Prostate gland (tissue), 2 donors: ENCODE measurements at regions not wholly inside any gene's neighbourhood (a gene's known extent, or its start where the extent isn't known, plus 50 kb on each side); places are given as distances from the start of the nearest gene placed in this dataset.

Source experiments
- DNase-seq: peaks from one replicate; pipeline ENCODE4 v3.0.0-alpha.2; 2019; ENCODE audit warnings: low spot score
- H3K27ac ChIP-seq, 2 donors: fragments of 200-600 bp; sonication (generic); 2 replicates each; pipeline ENCODE4 v1.5.1; 2017 to 2019
- H3K27me3 ChIP-seq: fragments of 200-600 bp; sonication (generic); replicated peaks from 2 replicates; pipeline ENCODE4 v1.5.1; 2019; ENCODE audit not compliant: insufficient read depth
- H3K36me3 ChIP-seq, 2 donors: fragments of 200-600 bp; sonication (generic); 1 replicate in 1 of 2; 2 replicates in 1 of 2; pipeline versions ENCODE4 v1.5.1 to v1.8.1; 2017 to 2019
- H3K4me1 ChIP-seq: fragments of 200-600 bp; sonication (generic); replicated peaks from 2 replicates; pipeline ENCODE4 v1.5.1; 2019
- H3K4me3 ChIP-seq, 2 donors: fragments of 200-600 bp; sonication (generic); 2 replicates each; pipeline ENCODE4 v1.5.1; 2017 to 2019
- H3K9me3 ChIP-seq: fragments of 200-600 bp; sonication (generic); 2 replicates; pipeline ENCODE4 v1.5.1; 2017
- CTCF ChIP-seq, 4 experiments: fragments of 200-600 bp in 2 of 4; fragments of 450-650 bp in 2 of 4; sonication (generic) in 2 of 4; IDR thresholded peaks; 1 replicate in 3 of 4; 2 replicates in 1 of 4; pipeline ENCODE4 v1.5.1; 2016 to 2019; ENCODE audit warnings: antibody characterized with exemption in 4 of 4, mild to moderate bottlenecking in 2 of 4, moderate library complexity in 2 of 4
- POLR2A ChIP-seq: fragments of 450-650 bp; IDR thresholded peaks from one replicate; pipeline ENCODE4 v1.6.1; 2016; ENCODE audit warnings: antibody characterized with exemption, mild to moderate bottlenecking
- POLR2AphosphoS5 ChIP-seq: sonication (generic); formaldehyde crosslinking; IDR thresholded peaks from one replicate; pipeline ENCODE4 v1.6.1; 2017; ENCODE audit warnings: antibody characterized with exemption
- WGBS: methylation state at CpG from one replicate; pipeline ENCODE4 v1.1.5; 2018; 5-methylcytosine and 5-hydroxymethylcytosine counted together
- intact Hi-C: fragments of 100-400 bp; cut with DNase I; formaldehyde crosslinking; loops from one replicate; pipeline ENCODE4 v1.14.2; 2022

DNA sequence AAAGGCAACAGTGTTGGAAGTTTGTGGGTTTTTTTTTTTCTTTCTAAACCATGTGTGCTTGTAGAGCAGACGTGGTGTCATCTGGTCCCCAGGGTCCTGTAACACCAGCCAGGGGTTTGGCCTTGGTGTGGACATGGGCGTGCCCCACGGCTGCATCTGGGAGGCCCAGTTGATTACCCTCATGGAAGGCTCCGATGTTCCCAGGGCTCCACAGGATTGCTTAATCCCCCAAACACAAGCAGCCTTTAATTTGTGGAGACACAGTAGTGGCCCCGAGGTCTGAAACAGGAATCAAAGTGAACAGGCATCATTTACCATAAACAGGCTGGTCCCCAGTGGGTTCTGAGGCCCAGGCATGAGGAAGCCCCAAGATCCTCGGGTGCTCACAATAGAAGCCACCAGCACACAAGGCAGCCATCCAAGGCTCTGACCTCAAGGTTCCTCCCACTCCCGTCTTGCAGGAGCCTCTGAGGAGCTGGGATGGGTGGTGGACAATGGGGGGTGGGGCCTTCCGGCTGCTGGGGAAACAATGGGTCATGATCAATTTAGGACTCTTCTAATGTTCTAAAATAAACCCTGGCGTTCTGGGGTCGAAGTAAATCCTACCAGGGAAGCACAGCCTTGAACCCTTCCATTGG, 115.0 kb upstream of the CD82 start:
- Histone ChIP-seq H3K4me3 (no peak overlapping the region), H3K4me1 (no peaks in the 10 kb centered on the region), H3K9me3 (no peaks in the 10 kb centered on the region), H3K27me3 (peaks cover 3% of the 10 kb centered on the region), H3K36me3 (no peaks in the 10 kb centered on the region), H3K27ac (no peak overlapping the region)
- WGBS = 87% methylated on average over 10 of the region's 10 CpGs
- no peak for TF ChIP-seq POLR2AphosphoS5
- TF ChIP-seq POLR2A = no peak
- no peak for DNase-seq
- intact Hi-C loops = no loop called here

DNA sequence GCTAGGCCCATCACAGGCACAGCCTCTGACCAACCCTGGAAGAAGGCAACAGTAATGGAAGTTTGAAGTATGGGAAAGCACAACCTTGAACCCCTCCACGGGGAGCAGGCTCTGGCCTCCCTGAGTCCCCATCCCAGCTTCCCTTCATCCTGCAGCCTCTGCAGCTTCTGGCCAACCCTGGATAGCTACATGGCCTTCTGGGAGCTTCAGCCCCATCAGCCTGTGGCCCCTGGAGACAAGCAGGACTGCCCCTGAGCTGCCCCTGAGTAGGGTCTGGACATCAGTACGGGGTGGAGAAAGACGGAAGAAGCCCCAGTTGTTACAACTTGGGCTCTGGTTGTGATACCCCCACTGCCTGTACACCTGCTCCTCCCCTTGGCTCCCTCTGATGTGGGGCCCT, 113.8 kb upstream of the CD82 start:
- WGBS = 98% methylated on average over 3 of the region's 3 CpGs
- Histone ChIP-seq H3K4me1 (no peaks in the 10 kb centered on the region), H3K36me3 (no peaks in the 10 kb centered on the region), H3K27ac (no peak overlapping the region), H3K27me3 (peaks cover 3% of the 10 kb centered on the region), H3K9me3 (no peaks in the 10 kb centered on the region), H3K4me3 (no peak overlapping the region)
- no peak for DNase-seq
- intact Hi-C loops = no loop called here
- TF ChIP-seq POLR2AphosphoS5 (no peak), POLR2A (no peak), CTCF (IDR thresholded peaks at IDR 0.05) (no peak)

- TF ChIP-seq CTCF (IDR thresholded peaks at IDR 0.05) (no peak), POLR2AphosphoS5 (no peak), POLR2A (no peak)
- DNase-seq = no peak
- Histone ChIP-seq H3K36me3 (no peaks in the 10 kb centered on the region), H3K27ac (no peak overlapping the region), H3K9me3 (no peaks in the 10 kb centered on the region), H3K4me3 (no peak overlapping the region), H3K4me1 (no peaks in the 10 kb centered on the region), H3K27me3 (peaks cover 3% of the 10 kb centered on the region)
- WGBS = 62% methylated on average over 10 of the region's 10 CpGs
- intact Hi-C loops = no loop called here
Measured at GRCh38 chr11:44452827-44453572, 112.5 kb upstream of the CD82 start.

GRCh38 chr11:44453871-44454270, 111.6 kb upstream of the CD82 start:
- Histone ChIP-seq H3K9me3 (no peaks in the 10 kb centered on the region), H3K4me1 (no peaks in the 10 kb centered on the region), H3K27ac (no peak overlapping the region), H3K27me3 (peaks cover 7% of the 10 kb centered on the region), H3K4me3 (no peak overlapping the region), H3K36me3 (no peaks in the 10 kb centered on the region)
- TF ChIP-seq CTCF (IDR thresholded peaks at IDR 0.05) (no peak), POLR2AphosphoS5 (peak; percentile 9), POLR2A (no peak)
- intact Hi-C loops = no loop called here
- DNase-seq = no peak
- 15% methylated on average over 5 of the region's 5 CpGs for WGBS

GRCh38 chr11:44454666-44455065, 110.8 kb upstream of the CD82 start:
- TF ChIP-seq POLR2AphosphoS5 (no peak), POLR2A (no peak), CTCF (IDR thresholded peaks at IDR 0.05) (no peak)
- no peaks in the 10 kb centered on the region for H3K9me3 ChIP-seq
- no peak for DNase-seq
- intact Hi-C loops = no loop called here
- H3K27ac ChIP-seq = no peak overlapping the region
- H3K36me3 ChIP-seq = no peaks in the 10 kb centered on the region
- no peak overlapping the region for H3K4me3 ChIP-seq
- 55% methylated on average over 4 of the region's 4 CpGs for WGBS
- peaks cover 7% of the 10 kb centered on the region for H3K27me3 ChIP-seq
- no peaks in the 10 kb centered on the region for H3K4me1 ChIP-seq
